ENCODE measurements at regions not wholly inside any gene's neighbourhood (a gene's known extent, or its start where the extent isn't known, plus 50 kb on each side); places are given as distances from the start of the nearest gene placed in this dataset.

DNA sequence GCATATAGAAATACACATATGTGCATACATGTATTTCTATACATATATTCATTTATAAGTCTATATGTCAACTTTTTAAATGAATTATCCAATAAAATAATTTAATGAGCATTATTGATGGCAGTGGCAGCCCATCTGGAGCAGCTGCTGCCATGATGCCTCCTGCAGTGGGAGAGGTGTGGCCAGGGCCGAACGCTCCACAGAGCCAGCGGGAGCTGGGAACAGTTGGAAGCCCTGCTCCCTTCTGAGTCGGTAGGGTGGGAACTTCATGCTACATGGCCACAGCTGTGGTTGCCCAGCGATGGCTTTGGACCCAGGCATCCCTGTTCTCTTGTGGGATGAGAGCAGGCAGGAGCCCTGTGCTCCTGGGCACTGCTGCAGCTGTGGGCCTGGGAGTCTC lies 812.4 kb upstream of the CTNND2 start:
- Histone ChIP-seq H3K4me1 (no peaks in the 10 kb centered on the region), H3K27ac (no peak overlapping the region), H3K4me2 (no peak overlapping the region), H3K4me3 (no peak overlapping the region), H3K27me3 (no peaks in the 10 kb centered on the region), H3K9ac (no peak overlapping the region), H3K9me3 (replicated peaks in 1 of 11) (peaks cover 16 to 20% (median 17%) of the 10 kb centered on the region in 11 experiments), H4K20me1 (no peaks in the 10 kb centered on the region), H3K36me3 (no peaks in the 10 kb centered on the region)
- no peak for TF ChIP-seq Cebpa-rat (IDR thresholded peaks at IDR 0.05)

- TF ChIP-seq Cebpa-rat (IDR thresholded peaks at IDR 0.05) = no peak
- H3K9ac ChIP-seq = no peak overlapping the region
These were observed 803.3 kb upstream of the CTNND2 start for GRCh38 chr5:12707560-12707959.

GRCh38 chr5:12704955-12705354 lies 800.7 kb upstream of the CTNND2 start:
- no peaks in the 10 kb centered on the region for H3K4me1 ChIP-seq
- no peaks in the 10 kb centered on the region for H3K9me3 ChIP-seq (replicated peaks in 1 of 11)
- H3K27ac ChIP-seq = no peak overlapping the region
- no peak for TF ChIP-seq Cebpa-rat (IDR thresholded peaks at IDR 0.05)
- H3K4me2 ChIP-seq = no peak overlapping the region
- H3K27me3 ChIP-seq = no peaks in the 10 kb centered on the region
- H4K20me1 ChIP-seq = no peaks in the 10 kb centered on the region
- no peak overlapping the region for H3K9ac ChIP-seq
- no peaks in the 10 kb centered on the region for H3K36me3 ChIP-seq
- no peak overlapping the region for H3K4me3 ChIP-seq

More at GRCh38 chr5:12707560-12707959, 803.3 kb upstream of the CTNND2 start:
- Histone ChIP-seq H3K36me3 (no peaks in the 10 kb centered on the region), H3K4me2 (no peak overlapping the region), H3K4me1 (no peaks in the 10 kb centered on the region), H3K27me3 (no peaks in the 10 kb centered on the region), H4K20me1 (no peaks in the 10 kb centered on the region), H3K27ac (no peak overlapping the region), H3K9me3 (replicated peaks in 1 of 11) (no peaks in the 10 kb centered on the region), H3K4me3 (no peak overlapping the region)

- H4K20me1 ChIP-seq = no peaks in the 10 kb centered on the region
- H3K9me3 ChIP-seq (replicated peaks in 1 of 11) = no peaks in the 10 kb centered on the region
- no peak overlapping the region for H3K4me3 ChIP-seq
- no peak for TF ChIP-seq Cebpa-rat (IDR thresholded peaks at IDR 0.05)
- H3K4me1 ChIP-seq = no peaks in the 10 kb centered on the region
- no peaks in the 10 kb centered on the region for H3K36me3 ChIP-seq
- no peak overlapping the region for H3K4me2 ChIP-seq
- H3K27ac ChIP-seq = no peak overlapping the region
- H3K27me3 ChIP-seq = no peaks in the 10 kb centered on the region
- no peak overlapping the region for H3K9ac ChIP-seq
These were observed 799.0 kb upstream of the CTNND2 start for GRCh38 chr5:12703254-12703653.

GRCh38 chr5:12695651-12696050 lies 791.4 kb upstream of the CTNND2 start:
- Histone ChIP-seq H4K20me1 (no peaks in the 10 kb centered on the region), H3K4me2 (no peak overlapping the region), H3K4me1 (no peaks in the 10 kb centered on the region), H3K36me3 (no peaks in the 10 kb centered on the region), H3K27me3 (no peaks in the 10 kb centered on the region), H3K4me3 (no peak overlapping the region), H3K9me3 (replicated peaks in 1 of 11) (no peaks in the 10 kb centered on the region), H3K9ac (no peak overlapping the region), H3K27ac (no peak overlapping the region)
- no peak for TF ChIP-seq Cebpa-rat (IDR thresholded peaks at IDR 0.05)

DNA sequence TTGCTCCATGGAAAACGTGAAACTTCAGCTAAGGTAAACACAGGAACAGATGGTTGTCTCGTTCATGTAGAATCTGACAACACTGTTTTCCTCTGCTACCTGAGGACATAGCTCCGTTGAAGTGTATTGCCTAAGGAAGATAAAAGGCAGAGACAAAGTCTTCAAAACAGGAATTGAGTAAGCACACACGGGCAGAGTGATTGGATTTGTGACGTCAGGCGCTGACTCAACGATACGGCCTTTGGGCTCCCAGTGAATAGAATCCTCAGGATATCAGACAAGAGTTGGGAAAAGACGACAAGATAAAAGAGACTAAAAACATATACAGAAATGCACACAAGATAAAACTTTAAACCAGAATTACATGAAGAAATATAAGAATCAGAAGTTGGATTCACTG lies 787.1 kb upstream of the CTNND2 start:
- no peak overlapping the region for H3K4me3 ChIP-seq
- no peak overlapping the region for H3K27ac ChIP-seq
- no peaks in the 10 kb centered on the region for H3K9me3 ChIP-seq (replicated peaks in 1 of 11)
- H4K20me1 ChIP-seq = no peaks in the 10 kb centered on the region
- H3K27me3 ChIP-seq = no peaks in the 10 kb centered on the region
- no peak for TF ChIP-seq Cebpa-rat (IDR thresholded peaks at IDR 0.05)
- no peaks in the 10 kb centered on the region for H3K36me3 ChIP-seq
- no peak overlapping the region for H3K9ac ChIP-seq
- H3K4me1 ChIP-seq = no peaks in the 10 kb centered on the region
- H3K4me2 ChIP-seq = no peak overlapping the region

- no peak overlapping the region for H3K27ac ChIP-seq
- H4K20me1 ChIP-seq = no peaks in the 10 kb centered on the region
- no peaks in the 10 kb centered on the region for H3K4me1 ChIP-seq
- H3K27me3 ChIP-seq = no peaks in the 10 kb centered on the region
- H3K4me2 ChIP-seq = no peak overlapping the region
- TF ChIP-seq Cebpa-rat (IDR thresholded peaks at IDR 0.05) = no peak
- H3K36me3 ChIP-seq = no peaks in the 10 kb centered on the region
- no peak overlapping the region for H3K9ac ChIP-seq
- H3K9me3 ChIP-seq (replicated peaks in 1 of 11) = no peaks in the 10 kb centered on the region
- H3K4me3 ChIP-seq = no peak overlapping the region
These were observed 786.1 kb upstream of the CTNND2 start for GRCh38 chr5:12690361-12690760.

GRCh38 chr5:12683249-12683648 lies 779.0 kb upstream of the CTNND2 start:
- Histone ChIP-seq H3K36me3 (no peaks in the 10 kb centered on the region), H3K27ac (no peak overlapping the region), H3K4me3 (no peak overlapping the region), H3K4me1 (no peaks in the 10 kb centered on the region), H3K27me3 (no peaks in the 10 kb centered on the region), H3K4me2 (no peak overlapping the region), H4K20me1 (no peaks in the 10 kb centered on the region), H3K9me3 (replicated peaks in 1 of 11) (no peaks in the 10 kb centered on the region), H3K9ac (no peak overlapping the region)
- no peak for TF ChIP-seq Cebpa-rat (IDR thresholded peaks at IDR 0.05)

GRCh38 chr5:12679731-12680130 lies 775.5 kb upstream of the CTNND2 start:
- H3K9me3 ChIP-seq (replicated peaks in 1 of 11) = peaks cover 0 to 15% (median 0%) of the 10 kb centered on the region in 11 experiments; a peak in 7 of 22 replicates
- H3K36me3 ChIP-seq = no peaks in the 10 kb centered on the region
- H3K4me1 ChIP-seq = peaks cover 0 to 8% (median 0%) of the 10 kb centered on the region in 10 experiments; a peak in 4 of 20 replicates
- H3K4me2 ChIP-seq = no peak overlapping the region
- H4K20me1 ChIP-seq = no peaks in the 10 kb centered on the region
- no peak overlapping the region for H3K9ac ChIP-seq
- no peak overlapping the region for H3K27ac ChIP-seq
- no peak for TF ChIP-seq Cebpa-rat (IDR thresholded peaks at IDR 0.05)
- no peak overlapping the region for H3K4me3 ChIP-seq
- H3K27me3 ChIP-seq = no peaks in the 10 kb centered on the region

DNA sequence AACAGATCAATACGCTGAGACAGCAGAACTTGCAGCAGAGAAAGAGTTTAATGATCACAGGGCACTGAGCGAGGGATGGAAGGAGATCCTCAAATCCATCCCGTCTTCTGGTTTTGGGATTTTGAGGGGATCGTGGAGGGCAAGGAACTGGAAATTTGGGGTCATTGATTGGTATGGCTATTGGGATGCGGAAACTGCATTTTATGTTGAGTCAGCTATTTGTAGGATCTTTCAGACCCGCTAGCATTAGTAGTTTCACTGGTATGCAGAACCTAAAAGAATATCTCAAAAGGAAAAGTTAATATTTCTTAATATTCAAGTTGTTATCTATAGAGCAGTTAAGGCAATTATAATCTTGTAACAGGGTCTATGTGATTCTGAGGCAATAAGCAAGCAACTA lies 771.7 kb upstream of the CTNND2 start:
- TF ChIP-seq Cebpa-rat (IDR thresholded peaks at IDR 0.05) = no peak
- peaks cover 0 to 18% (median 0%) of the 10 kb centered on the region in 11 experiments; a peak in 8 of 22 replicates for H3K9me3 ChIP-seq (replicated peaks in 1 of 11)
- H3K27ac ChIP-seq = no peak overlapping the region

More for the DNA sequence above, 771.7 kb upstream of the CTNND2 start:
- Histone ChIP-seq H3K4me3 (no peak overlapping the region), H3K36me3 (no peaks in the 10 kb centered on the region), H3K27me3 (no peaks in the 10 kb centered on the region), H3K4me2 (no peak overlapping the region), H4K20me1 (no peaks in the 10 kb centered on the region), H3K4me1 (peaks cover 0 to 13% (median 0%) of the 10 kb centered on the region in 10 experiments; a peak in 5 of 20 replicates), H3K9ac (no peak overlapping the region)
